MG63 (cell line): ENCODE measurements at regions not wholly inside any gene's neighbourhood (a gene's known extent, or its start where the extent isn't known, plus 50 kb on each side); places are given as distances from the start of the nearest gene placed in this dataset.

Experiments
- DNase-seq: peaks from one replicate; pipeline ENCODE4 v3.0.0-alpha.2; 2020
- H3K27me3 ChIP-seq: fragments of 250-450 bp; sonication (Bioruptor Pico); 2 replicates; pipeline ENCODE4 v1.5.1; 2020; ENCODE audit warnings: mild to moderate bottlenecking, moderate library complexity
- H3K36me3 ChIP-seq: fragments of 250-450 bp; sonication (Bioruptor Pico); 2 replicates; pipeline ENCODE4 v1.5.1; 2020; ENCODE audit warnings: mild to moderate bottlenecking, moderate library complexity
- H3K4me3 ChIP-seq: fragments of 250-450 bp; sonication (Bioruptor Pico); 2 replicates; pipeline ENCODE4 v1.5.1; 2020; ENCODE audit warnings: mild to moderate bottlenecking, moderate library complexity
- H3K9me3 ChIP-seq: fragments of 250-450 bp; sonication (Bioruptor Pico); 2 replicates; pipeline ENCODE4 v1.5.1; 2020; ENCODE audit warnings: mild to moderate bottlenecking, moderate library complexity

GRCh38 chr13:106996867-106997618, 429.1 kb upstream of the ARGLU1 start:
- no peak for DNase-seq
- Histone ChIP-seq H3K36me3 (no peaks in the 10 kb centered on the region), H3K9me3 (no peaks in the 10 kb centered on the region; the same call in 1 of the 2 replicates), H3K4me3 (no peak overlapping the region), H3K27me3 (no peaks in the 10 kb centered on the region)

DNA sequence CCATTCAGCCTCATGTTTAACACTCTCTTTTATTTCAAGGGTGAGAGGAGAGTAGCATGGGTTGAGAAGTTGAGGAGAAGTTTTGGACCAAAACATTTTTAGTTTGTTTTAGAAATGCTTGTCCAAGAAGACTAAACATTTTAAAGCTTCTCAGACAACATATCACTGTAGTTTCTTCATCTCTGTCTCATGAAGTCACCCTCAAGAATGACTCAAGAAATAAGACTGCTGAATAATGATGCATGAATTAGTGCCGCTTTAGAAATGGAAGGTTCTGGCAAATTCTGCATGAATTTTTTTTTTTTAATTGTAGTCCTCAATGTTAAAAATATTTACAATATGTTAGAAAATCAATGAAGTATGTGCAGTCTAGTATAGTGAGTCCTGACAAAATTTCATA, 422.7 kb upstream of the ARGLU1 start:
- no peaks in the 10 kb centered on the region for H3K36me3 ChIP-seq
- H3K27me3 ChIP-seq: no peaks in the 10 kb centered on the region
- H3K4me3 ChIP-seq: no peak overlapping the region
- no peaks in the 10 kb centered on the region for H3K9me3 ChIP-seq
- no peak for DNase-seq

GRCh38 chr13:106989876-106990275, 421.9 kb upstream of the ARGLU1 start:
- DNase-seq: no peak
- H3K27me3 ChIP-seq: no peaks in the 10 kb centered on the region
- H3K9me3 ChIP-seq: no peaks in the 10 kb centered on the region
- no peaks in the 10 kb centered on the region for H3K36me3 ChIP-seq
- H3K4me3 ChIP-seq: no peak overlapping the region

GRCh38 chr13:106987427-106987785, 419.5 kb upstream of the ARGLU1 start:
- Histone ChIP-seq H3K4me3 (no peak overlapping the region), H3K36me3 (no peaks in the 10 kb centered on the region), H3K27me3 (no peaks in the 10 kb centered on the region), H3K9me3 (no peaks in the 10 kb centered on the region)
- DNase-seq: peak; percentile 71

DNA sequence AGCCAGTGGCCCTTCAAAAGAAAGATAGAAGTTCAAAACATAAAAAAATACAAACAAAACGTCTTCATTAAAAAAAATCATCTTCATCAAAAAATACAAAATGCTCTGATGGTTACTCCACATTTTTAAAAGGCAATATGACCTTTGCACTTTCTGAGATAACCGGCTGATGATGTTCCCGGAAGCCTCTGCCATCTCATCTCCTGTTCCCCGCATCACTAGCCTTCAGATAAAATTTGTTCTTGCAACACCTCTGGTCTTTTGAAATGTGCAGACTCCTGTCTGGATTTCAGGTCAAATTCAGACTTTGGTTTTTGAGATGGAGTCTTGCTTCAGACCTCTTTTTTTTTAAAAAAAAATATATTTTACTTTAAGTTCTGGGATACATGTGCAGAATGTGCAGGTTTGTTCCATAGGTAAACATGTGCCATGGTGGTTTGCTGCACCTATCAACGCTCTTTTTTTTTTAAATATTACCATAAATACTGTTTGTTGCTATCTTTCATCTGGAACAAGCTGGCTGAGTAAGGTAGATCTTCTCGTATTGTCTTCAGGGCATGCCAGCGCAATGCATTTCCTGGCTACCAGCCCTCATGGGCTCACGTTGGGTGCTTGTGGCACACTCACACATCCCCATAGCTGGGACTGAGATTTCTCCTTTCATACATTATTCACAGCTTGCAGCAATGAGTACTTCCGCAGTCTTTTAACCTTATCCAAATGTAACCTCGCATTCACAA, 418.9 kb upstream of the ARGLU1 start:
- DNase-seq: peak; percentile 25
- Histone ChIP-seq H3K9me3 (no peaks in the 10 kb centered on the region), H3K27me3 (no peaks in the 10 kb centered on the region), H3K4me3 (no peak overlapping the region), H3K36me3 (no peaks in the 10 kb centered on the region)

DNA sequence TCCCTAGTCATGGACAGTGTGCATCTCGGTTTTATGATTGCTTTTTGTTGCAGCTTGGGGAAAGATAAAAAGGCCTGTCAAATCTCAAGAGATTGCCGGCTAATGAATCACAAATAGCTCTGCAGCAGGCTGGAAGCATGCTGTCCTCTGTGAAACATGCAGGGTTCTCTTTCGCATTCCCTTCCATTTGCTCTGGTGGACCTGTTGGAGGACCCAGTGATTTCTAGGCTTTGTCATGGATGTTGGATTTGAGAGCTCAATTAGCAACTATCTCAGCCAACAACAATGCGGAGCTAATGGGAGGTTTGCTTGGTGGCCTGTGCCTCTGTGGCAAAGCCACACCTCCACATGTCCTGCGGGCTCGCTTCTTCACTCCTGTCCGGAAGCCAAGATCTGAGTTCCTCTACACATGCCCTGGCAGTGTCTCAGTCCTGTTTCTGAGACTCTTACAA, 418.1 kb upstream of the ARGLU1 start:
- no peak for DNase-seq
- Histone ChIP-seq H3K27me3 (no peaks in the 10 kb centered on the region), H3K4me3 (no peak overlapping the region), H3K36me3 (no peaks in the 10 kb centered on the region), H3K9me3 (no peaks in the 10 kb centered on the region)

GRCh38 chr13:106985481-106985880, 417.5 kb upstream of the ARGLU1 start:
- H3K36me3 ChIP-seq: no peaks in the 10 kb centered on the region
- H3K4me3 ChIP-seq: no peak overlapping the region
- H3K9me3 ChIP-seq: no peaks in the 10 kb centered on the region
- no peak for DNase-seq
- no peaks in the 10 kb centered on the region for H3K27me3 ChIP-seq

- H3K36me3 ChIP-seq: no peaks in the 10 kb centered on the region
- no peaks in the 10 kb centered on the region for H3K9me3 ChIP-seq
- no peak for DNase-seq
- no peaks in the 10 kb centered on the region for H3K27me3 ChIP-seq
- no peak overlapping the region for H3K4me3 ChIP-seq
These were observed 413.1 kb upstream of the ARGLU1 start for GRCh38 chr13:106981051-106981450.

DNA sequence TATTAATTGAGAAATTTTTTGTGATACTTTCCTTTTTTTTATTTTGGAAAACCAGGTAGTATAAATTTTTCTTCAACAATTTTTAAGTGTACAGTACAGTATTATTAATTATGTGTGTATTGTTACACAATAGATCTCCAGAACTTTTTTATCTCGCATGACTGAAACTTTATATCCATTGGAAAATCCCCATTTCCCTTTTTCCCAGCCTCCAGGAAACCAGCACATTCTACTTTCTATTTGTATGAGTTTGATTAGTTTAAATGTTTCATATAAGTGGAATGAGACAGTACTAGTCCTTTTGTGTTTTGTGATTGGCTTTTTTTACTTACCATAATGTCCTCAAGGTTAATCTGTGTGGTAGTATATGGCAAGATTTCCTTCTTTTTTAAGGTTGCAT, 399.5 kb upstream of the ARGLU1 start:
- Histone ChIP-seq H3K9me3 (no peaks in the 10 kb centered on the region), H3K4me3 (no peak overlapping the region), H3K27me3 (no peaks in the 10 kb centered on the region), H3K36me3 (no peaks in the 10 kb centered on the region)
- no peak for DNase-seq

GRCh38 chr13:106963151-106963550, 395.2 kb upstream of the ARGLU1 start:
- DNase-seq: no peak
- H3K9me3 ChIP-seq: no peaks in the 10 kb centered on the region
- H3K4me3 ChIP-seq: no peak overlapping the region
- H3K27me3 ChIP-seq: no peaks in the 10 kb centered on the region
- H3K36me3 ChIP-seq: no peaks in the 10 kb centered on the region

DNA sequence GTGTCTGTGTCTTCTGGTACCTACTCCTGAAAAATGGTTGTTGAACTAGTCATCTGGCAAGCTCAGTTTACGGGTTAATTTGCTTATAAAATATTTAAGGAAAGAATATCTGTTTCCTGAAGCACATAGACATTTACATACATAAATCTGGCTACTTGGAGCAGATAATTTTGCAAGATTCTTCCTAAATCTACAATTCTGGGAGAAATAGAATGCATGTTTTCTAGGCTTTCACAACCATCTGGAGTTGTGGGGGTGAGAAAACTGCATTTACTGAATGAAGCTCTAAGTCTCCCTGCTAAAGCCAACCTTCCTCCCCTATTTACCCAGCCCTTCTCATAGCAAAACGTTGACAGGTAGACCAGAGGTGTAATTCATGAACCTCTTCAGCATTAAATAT, 393.7 kb upstream of the ARGLU1 start:
- no peak for DNase-seq
- no peaks in the 10 kb centered on the region for H3K27me3 ChIP-seq
- H3K9me3 ChIP-seq: no peaks in the 10 kb centered on the region

DNA sequence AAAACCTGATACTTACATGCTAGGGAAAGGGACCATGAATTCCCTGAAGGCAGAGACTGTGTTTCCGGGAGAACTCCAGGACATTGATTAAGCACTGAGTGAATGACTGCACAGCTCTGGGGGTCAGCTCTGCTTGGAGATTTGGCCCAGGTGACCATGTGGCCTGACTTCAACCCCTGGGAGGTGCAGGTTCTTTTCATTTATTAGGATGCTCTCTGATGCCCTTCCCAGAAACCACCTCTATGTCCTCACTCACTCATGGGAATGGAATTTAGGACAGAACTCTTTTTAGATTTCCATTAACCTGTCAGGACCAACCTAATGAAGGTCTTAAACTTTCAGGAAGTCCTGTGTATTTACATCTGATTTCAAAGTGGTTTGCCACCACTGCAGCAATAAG, 393.3 kb upstream of the ARGLU1 start:
- Histone ChIP-seq H3K36me3 (no peaks in the 10 kb centered on the region), H3K9me3 (no peaks in the 10 kb centered on the region), H3K27me3 (no peaks in the 10 kb centered on the region), H3K4me3 (no peak overlapping the region)
- no peak for DNase-seq

More for the DNA sequence above, 393.7 kb upstream of the ARGLU1 start:
- Histone ChIP-seq H3K36me3 (no peaks in the 10 kb centered on the region), H3K4me3 (no peak overlapping the region)

- Histone ChIP-seq H3K4me3 (no peak overlapping the region), H3K27me3 (no peaks in the 10 kb centered on the region), H3K9me3 (no peaks in the 10 kb centered on the region), H3K36me3 (no peaks in the 10 kb centered on the region)
- DNase-seq: no peak
These were observed 390.7 kb upstream of the ARGLU1 start for GRCh38 chr13:106958621-106959048.

DNA sequence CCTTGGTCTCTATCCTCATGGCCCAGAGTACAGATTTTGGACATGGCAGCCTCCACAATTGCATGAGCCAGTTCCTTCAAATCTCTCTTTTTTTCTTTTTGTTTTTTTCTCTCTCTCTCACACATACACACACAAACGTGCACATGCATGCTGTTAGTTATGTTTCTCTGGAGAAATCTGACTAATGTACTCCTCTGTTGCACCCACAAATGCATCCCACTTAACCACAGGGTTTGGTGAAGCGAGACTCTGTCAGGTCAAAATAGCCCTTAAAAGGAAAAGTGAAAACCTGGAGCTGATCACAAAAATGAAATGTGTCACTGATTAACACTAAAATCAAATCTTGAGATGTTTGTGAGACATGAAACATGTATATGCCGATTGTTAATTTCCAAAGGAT, 374.6 kb upstream of the ARGLU1 start:
- no peaks in the 10 kb centered on the region for H3K9me3 ChIP-seq
- H3K4me3 ChIP-seq: no peak overlapping the region
- no peak for DNase-seq
- H3K36me3 ChIP-seq: no peaks in the 10 kb centered on the region
- no peaks in the 10 kb centered on the region for H3K27me3 ChIP-seq

GRCh38 chr13:106941779-106942178, 373.8 kb upstream of the ARGLU1 start:
- DNase-seq: no peak
- Histone ChIP-seq H3K27me3 (no peaks in the 10 kb centered on the region), H3K9me3 (no peaks in the 10 kb centered on the region), H3K4me3 (no peak overlapping the region), H3K36me3 (no peaks in the 10 kb centered on the region)

- H3K27me3 ChIP-seq: no peaks in the 10 kb centered on the region
- H3K4me3 ChIP-seq: no peak overlapping the region
- no peaks in the 10 kb centered on the region for H3K9me3 ChIP-seq
- no peak for DNase-seq
- no peaks in the 10 kb centered on the region for H3K36me3 ChIP-seq
These were observed 359.5 kb upstream of the ARGLU1 start for GRCh38 chr13:106927421-106927820.

DNA sequence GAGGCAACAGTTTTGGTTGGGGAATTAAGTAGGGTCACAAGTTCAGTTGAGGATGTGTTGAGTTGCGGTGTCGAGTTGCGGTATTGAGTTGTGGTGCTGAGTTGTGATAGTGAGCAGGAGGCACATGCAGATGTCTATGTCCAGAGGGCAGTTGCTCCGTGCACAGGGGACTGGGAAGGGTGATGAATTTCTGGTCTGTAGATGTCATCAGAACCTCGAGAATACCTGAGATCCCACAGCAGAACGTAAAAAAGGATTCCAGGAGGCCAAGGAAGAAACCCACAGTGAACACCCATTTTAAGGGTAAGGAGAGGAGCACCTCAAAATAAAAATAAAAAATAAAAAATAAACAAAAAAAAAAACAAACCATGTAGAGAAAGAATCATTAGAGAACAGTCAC, 354.4 kb upstream of the ARGLU1 start:
- Histone ChIP-seq H3K4me3 (no peak overlapping the region), H3K27me3 (no peaks in the 10 kb centered on the region), H3K36me3 (no peaks in the 10 kb centered on the region), H3K9me3 (no peaks in the 10 kb centered on the region)
- no peak for DNase-seq

DNA sequence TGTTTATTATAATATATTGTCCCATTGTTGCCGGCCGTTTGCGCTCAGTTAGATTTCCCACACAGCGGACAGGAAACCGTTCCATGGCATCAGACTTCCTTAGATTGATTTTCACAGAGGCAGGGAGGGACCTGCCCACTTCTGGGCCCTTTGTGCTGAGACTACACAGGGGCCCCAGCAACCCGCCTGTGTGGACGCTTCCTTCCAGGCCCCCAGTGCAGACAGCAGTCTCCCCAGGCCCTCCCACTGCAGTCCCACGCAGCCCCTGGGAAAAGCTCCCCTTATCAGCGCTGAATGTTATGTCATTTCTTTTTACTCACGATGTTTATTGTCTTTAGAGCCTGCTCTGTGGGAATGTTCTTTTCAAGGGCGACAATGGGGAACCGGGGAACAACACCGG, 351.7 kb upstream of the ARGLU1 start:
- DNase-seq: no peak

More for the DNA sequence above, 351.7 kb upstream of the ARGLU1 start:
- H3K27me3 ChIP-seq: no peaks in the 10 kb centered on the region
- no peaks in the 10 kb centered on the region for H3K9me3 ChIP-seq
- no peak overlapping the region for H3K4me3 ChIP-seq
- H3K36me3 ChIP-seq: no peaks in the 10 kb centered on the region
